AG08396 (cell line): ENCODE measurements at regions not wholly inside any gene's neighbourhood (a gene's known extent, or its start where the extent isn't known, plus 50 kb on each side); places are given as distances from the start of the nearest gene placed in this dataset.
"Not testable (repeated sequence)": the region's sequence is repeated elsewhere in the genome, so short reads cannot be mapped to it uniquely, and the experiment has no call there.

Experiments
- DNase-seq: peaks from one replicate; pipeline ENCODE4 v3.0.0; 2012; ENCODE audit warnings: low spot score, mixed read lengths

DNA sequence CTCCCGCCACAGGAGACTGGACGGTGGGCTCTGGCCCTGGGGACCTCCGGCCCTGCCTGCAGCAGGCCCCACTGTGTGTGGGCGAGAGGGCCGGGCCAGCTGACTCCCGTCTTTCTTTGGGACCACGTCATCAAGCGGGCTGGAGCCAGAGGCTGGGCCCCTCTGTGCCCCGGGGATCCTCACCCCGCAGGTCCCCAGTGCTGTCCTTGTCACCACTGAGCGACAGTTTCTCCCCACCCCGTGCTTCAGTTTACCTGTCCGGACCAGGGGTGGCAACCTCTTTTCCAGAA lies 181.9 kb upstream of the ZNF469 start:
- DNase-seq: peak; percentile 12

- DNase-seq: not testable (repeated sequence)
Measured at GRCh38 chr16:88201611-88202010, 181.1 kb upstream of the ZNF469 start.

DNA sequence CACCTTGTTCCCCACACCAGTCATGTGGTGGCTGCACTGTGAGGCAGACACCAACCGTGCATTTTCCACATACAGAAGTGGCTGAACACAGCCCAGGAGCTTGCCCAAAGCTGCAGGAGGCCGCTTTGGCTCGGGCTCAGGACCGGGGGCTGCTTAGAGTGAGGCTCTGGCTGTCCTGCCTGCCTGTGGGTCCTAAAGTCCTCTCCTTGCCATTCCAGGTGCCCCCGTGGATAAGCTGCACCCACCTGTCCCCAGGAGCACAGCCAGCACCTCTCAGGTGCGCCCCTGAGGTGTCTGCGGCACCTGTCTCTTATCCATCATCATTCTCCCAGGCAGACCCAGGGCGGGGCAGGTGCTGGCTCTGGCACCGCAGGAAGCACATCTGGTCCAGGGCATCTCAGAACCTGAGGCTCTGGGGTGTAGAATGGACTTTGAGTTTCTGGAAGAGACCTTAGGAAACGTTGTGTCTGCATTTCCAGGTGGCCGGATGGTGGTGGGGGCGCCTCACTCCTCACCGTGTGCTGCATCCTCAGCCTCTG lies 180.5 kb upstream of the ZNF469 start:
- no peak for DNase-seq

DNA sequence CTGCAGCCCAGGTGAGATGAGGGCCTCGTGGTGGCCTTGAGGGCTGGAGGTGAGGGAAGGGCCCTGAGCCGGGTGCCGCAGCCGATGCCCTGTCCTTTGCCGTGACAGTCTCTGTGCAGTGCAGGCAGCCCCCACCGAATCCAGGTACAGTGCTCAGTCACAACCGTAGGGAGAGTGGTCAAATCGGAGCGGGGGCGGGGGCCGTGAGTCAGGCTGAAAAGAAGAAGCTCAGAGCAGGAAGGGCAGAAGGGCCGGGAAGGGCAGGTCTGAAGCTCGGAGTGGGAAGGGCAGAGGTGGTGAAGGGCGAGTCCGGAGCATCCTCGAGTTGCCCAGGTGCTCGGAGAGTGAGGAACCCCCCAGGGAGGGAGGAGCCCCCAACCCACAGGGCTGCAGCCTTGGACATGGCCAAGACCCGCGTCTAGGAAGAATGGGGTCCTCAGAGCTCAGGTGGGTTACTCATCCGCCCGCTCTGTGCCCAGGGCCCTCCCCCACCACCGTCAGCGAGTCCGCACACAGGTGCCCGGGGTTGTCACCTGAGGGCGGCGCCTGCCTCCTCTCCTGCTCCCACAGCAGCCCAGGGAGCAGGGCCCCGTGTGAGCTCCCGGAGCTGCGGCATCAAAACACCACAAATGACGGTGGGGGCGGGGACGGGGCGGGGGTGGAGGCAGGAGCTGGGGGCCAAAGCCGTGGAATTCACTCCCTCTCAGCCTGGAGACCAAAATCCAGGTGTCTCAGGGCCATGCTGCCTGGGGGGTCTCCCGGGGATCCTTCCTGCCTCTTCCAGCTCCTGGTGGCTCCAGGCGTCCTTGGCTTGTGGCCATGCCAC lies 179.7 kb upstream of the ZNF469 start:
- DNase-seq: not testable (repeated sequence)

DNA sequence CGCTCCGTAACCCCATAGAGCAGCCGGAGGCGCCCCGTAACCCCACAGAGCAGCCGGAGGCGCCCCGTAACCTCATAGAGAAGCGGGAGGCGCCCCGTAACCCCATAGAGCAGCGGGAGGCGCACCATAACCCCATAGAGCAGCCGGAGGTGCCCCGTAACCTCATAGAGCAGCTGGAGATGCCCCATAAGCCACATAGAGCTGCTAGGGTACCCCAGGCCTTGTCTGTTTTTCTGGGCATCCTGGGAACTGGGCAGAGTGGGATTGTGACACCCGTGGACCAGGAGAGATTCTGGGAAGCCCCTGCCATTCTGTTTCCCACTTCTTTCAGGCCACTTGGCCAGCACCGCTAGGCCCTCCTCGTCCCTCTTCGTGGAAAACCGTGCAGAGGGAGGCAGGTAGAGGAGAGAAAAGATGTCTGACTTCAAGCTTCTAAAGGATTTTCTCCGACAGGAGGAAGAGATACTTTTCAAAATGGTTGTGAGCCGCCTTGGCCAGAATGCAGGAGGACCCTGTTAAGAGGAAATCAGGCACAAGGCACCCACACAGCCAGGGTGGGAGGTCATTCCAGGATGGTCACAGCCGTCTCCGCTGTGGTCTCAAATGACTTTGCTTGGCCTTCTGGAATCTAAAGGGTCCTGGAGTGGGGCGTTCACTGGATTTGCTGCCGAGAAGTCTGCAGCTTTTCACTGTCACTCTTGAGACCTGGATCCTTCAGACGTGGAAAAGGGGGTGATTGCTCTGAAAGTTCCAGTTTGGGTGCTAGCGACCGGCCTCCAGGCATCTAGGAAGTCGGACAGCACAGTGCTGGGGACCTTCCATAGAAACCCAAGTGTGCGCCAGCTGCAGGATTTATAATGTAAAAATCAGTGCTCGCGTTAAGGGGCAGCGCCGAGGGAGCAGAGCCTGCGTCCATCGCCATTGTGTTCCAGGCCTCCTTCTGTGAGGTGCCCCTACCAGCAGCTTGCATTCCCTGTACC lies 178.3 kb upstream of the ZNF469 start:
- DNase-seq: not testable (repeated sequence)

GRCh38 chr16:88205482-88205881 lies 177.3 kb upstream of the ZNF469 start:
- DNase-seq: not testable (repeated sequence)

DNA sequence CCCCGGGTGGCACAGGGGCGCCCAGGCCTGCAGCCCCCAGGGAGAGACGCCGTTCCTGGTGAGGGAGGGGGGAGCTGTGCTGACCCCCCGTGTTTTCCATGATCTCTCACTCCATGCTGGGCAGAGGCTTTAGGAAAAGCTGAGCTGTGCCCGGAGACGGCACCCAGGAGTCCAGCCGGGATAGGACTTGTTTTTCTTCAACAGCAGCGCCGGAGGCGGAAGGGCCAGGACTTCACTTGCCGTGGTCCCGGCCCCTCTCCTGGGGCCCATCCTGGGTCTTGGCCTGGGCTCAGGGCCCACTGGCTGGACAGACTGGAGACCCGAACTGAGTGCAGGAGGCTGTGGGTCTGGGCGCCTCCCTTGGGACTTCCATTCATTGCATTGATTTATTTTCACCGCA lies 176.8 kb upstream of the ZNF469 start:
- DNase-seq: not testable (repeated sequence)

GRCh38 chr16:88206516-88206915 lies 176.2 kb upstream of the ZNF469 start:
- DNase-seq: not testable (repeated sequence)

DNA sequence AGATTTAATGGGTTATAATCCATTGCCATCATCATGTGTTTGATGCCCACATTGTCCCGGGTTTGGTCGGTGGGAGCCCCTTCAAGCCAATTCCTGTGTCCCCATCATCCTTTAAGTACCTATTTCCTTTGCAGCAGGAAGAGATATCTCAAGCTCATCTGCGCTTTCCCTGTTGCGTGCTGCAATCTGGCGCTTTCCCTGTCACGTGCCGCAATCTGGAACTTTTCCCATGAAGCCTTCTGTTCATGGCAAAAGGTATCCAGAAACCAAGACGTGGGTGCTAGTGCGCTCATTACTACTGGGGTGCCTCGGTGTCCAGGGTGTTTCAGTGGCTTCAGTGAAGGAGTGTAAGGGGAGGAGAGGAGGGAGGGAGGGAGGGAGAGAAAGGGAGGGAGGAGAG lies 174.6 kb upstream of the ZNF469 start:
- no peak for DNase-seq

DNA sequence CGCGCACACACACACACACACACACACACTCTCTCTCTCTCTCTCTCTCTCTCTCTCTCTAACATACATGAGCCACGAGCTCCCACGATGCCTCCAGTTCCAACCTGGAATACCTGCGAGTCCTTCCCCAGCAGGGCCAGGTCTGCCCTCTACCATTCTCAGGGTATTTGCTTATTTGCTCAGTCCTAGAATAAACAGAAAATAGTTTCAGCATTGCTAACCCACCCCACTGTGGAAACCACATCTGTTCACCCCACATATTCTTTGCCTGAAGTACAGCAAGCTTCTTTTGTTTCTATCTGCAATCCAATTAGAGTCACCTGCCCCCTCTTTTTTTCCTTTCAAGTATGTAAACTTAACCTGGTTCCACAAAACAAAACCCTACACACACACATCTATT lies 174.0 kb upstream of the ZNF469 start:
- DNase-seq: not testable (repeated sequence)

GRCh38 chr16:88209579-88209978 lies 173.2 kb upstream of the ZNF469 start:
- DNase-seq: not testable (repeated sequence)

DNA sequence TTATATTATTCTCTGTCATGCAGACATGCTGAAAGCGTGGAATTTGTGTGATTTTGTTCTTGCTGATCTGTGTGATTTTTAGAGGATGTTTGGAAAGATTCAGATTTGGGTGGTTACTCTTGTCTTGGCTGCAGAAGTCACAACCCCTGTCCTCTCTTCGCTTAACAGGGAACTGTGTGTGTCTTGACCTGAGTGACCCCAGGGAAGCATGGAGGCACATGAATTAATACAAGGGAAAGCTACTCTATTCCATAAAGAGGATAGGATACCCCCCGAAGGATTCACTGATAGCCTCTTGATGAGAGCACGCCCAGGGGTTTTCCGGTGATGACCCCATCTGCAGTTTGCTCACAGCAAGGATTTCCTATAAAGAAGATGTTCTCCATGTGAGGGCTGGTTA lies 168.8 kb upstream of the ZNF469 start:
- DNase-seq: not testable (repeated sequence)

- DNase-seq: not testable (repeated sequence)
Measured at GRCh38 chr16:88221001-88221761, 161.6 kb upstream of the ZNF469 start.

DNA sequence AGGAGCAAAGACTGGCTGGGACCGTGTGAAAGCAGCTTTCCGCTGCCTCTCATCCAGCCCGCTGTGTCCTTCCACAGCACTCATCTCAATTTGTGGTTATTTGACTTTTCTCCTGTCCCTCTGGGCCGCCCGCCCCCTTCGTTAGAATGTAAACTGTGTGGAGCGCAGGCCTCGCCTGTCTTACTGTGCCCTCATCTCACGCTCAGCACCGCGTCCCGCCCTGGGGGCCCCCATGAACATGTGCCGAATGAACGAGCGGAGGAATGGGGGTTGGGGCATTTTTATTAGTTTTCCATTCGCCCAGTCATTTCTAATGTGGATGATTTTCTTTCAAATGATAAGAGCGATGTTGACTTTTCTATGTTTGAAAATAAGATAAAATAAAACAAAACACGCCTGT lies 159.1 kb upstream of the ZNF469 start:
- not testable (repeated sequence) for DNase-seq

DNA sequence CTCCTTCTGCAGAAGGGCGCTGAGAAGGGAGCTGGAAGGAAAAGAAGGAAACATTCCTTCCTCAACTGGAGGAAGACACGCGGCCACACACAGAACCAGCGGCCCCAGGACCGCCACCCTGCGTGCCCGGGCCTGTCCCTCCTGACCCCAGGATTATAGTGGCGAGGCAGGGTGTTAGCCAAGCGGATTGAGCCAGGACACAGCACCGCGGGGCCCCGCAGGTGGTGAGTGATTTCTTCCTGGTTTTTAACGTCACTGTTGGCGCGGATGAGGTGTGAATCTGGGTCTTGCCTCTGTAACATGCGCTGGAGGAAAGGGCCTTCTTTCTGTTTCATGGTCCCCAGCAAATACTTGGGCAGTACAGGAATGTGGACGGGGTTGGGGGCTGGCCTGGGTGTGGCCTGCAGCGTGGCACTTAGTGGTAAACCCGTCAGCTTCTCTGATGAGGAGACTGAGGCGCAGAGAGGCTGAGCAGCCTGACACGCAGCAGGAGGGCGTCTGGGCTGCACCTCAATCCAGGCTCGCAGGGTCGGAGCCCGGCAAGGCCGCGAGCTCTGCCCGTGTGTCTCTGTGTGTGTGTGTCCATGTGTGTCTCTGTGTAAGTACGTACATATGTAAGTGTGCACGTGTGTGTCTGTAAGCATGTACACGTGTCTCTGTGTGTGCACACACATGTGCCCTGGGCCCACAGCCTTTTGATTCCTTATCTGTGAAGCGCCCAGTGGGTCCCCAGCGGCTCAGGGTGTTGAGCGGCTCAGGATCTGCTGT lies 158.4 kb upstream of the ZNF469 start:
- DNase-seq: not testable (repeated sequence)

DNA sequence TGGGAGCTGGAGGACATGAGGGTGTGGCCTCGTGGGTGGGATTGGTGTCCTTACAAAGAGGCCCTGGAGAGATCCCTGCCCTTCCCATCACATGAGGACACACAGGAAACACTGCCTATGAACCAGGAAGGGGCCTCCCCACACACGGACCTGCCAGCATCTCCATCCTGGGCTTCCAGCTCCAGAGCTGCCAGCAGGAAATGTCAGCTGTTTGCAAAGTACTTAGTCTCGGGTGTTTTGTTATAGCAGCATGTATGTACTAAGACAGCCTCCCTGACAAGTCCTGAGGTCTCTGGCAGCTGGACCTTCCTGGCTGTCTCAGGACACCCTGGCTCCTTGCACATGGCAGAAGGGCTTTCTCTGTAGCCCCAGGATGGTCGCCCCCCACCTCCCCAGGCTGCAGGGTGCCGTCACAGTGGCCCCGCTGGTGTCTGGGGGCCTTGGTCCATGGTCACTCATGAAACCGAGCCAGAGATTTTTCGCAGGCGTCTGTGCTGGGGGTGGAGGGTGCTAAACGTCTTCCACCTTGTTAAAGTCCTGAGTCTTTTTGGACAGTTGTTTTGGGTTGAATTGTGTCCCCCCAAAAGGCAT lies 157.0 kb upstream of the ZNF469 start:
- not testable (repeated sequence) for DNase-seq

DNA sequence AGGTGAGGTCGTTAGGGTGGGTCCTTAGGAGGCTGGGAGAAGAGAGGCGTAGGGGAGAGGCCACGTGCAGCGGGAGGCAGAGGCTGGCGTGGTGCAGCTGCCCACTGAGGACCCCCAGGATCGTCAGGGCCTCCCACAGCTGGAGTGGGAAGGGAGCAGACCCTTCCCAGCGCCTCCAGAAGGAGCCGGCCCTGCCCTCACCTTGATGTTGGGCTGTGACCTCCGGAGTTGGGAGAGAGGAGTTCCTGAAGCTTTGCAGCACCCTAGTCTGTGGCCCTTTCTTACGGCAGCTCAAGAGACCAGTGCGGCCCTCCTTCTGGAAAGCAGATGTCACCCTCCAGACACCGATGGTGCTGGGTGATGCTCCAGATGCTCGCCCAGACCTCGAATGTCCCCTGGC lies 156.5 kb upstream of the ZNF469 start:
- DNase-seq: not testable (repeated sequence)

DNA sequence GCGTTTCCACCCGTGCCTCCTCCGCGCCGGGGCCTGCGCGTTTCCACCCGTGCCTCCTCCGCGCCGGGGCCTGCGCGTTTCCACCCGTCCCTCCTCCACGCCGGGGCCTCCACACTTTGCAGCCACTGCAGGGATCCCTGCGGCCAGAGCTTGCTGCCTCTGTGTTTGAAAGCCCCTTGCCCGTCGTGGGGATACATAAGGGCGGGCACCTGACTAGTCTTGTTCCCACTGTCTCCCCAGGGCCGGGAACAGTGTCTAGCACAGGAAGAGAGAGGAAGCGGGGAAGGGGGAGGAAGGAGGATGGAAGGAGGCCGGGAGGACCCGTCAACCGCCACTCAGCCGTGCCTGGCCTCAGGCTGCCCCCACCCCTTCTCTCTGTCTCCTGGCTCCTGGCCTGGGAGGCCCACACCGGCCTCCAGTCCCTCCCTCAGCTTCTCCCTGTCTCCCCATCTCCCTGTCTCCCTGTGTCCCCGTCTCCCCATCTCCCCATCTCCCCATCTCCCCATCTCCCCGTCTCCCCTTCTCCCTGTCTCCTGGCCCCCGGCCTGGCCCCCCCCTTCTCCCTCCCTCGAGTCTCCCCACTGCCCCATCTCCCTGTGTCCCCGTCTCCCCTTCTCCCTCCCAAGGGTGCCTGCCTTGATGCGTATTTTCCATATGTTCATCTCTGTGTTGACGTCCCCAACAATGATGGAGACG lies 155.6 kb upstream of the ZNF469 start:
- DNase-seq: not testable (repeated sequence)

- not testable (repeated sequence) for DNase-seq
Measured at GRCh38 chr16:88227722-88228482, 154.9 kb upstream of the ZNF469 start.
